ENCODE measurements at regions not wholly inside any gene's neighbourhood (a gene's known extent, or its start where the extent isn't known, plus 50 kb on each side); places are given as distances from the start of the nearest gene placed in this dataset.

DNA sequence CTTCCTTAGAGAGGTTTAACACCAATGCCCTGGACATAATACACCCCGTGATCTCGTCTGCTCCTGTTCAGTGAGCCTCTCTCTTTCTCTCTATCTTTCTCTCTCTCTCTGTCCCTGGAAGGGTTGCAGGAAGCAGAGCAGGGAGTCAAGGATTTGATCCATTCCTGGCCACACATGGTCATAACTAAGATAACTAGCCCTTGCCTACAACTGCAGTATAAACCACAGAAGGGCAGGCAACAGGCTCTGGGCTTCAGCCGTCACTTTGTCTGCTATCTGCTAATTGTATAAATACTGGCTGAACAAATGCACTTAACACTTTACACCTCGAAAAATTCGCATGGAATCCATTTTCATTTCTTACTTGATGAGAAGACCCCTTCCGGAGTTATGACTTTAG lies 357.5 kb upstream of the RUNX1 start:
- TF ChIP-seq CTCF (tag by site-specific recombination; IDR thresholded peaks at IDR 0.05) (no peak), ZNF274 (IDR thresholded peaks at IDR 0.05; ENCODE audit: low read length) (no peak), ZNF274 (tag by site-specific recombination; IDR thresholded peaks at IDR 0.05; ENCODE audit: borderline replicate concordance) (no peak), ZNF169 (tag by site-specific recombination; IDR thresholded peaks at IDR 0.05) (no peak), YY1 (tag by site-specific recombination; IDR thresholded peaks at IDR 0.05) (no peak), ZNF623 (tag by site-specific recombination; IDR thresholded peaks at IDR 0.05) (no peak), ZBTB21 (tag by site-specific recombination; IDR thresholded peaks at IDR 0.05) (no peak)

Measured in HEK293 (cell line).